OCI-LY7 (cell line): ENCODE measurements at regions not wholly inside any gene's neighbourhood (a gene's known extent, or its start where the extent isn't known, plus 50 kb on each side); places are given as distances from the start of the nearest gene placed in this dataset.

ENCODE experiments used
- BruUV-seq: library from RNA; stranded (reverse); fragments of 400-500 nt; replicated peaks from 2 replicates; lab custom pipeline; 2021; lab: Mats Ljungman, UMichigan
- CTCF ChIA-PET: fragments of 300-600 bp; sonication (Branson Sonifier 250); formaldehyde crosslinking; loops from one replicate; lab custom pipeline; 2022; ENCODE audit warnings: antibody characterized with exemption; ENCODE audit not compliant: unreplicated experiment; lab: Charles Lee
- POLR2A ChIA-PET: fragments of 300-600 bp; sonication (Branson Sonifier 250); formaldehyde crosslinking; loops from one replicate; lab custom pipeline; 2022; ENCODE audit warnings: antibody characterized with exemption; lab: Charles Lee
- DNase-seq: peaks from one replicate; pipeline ENCODE4 v3.0.0-alpha.2; 2015; ENCODE audit warnings: low spot score
- H2AFZ ChIP-seq: fragments of 200-600 bp; sonication (generic), shearing (Covaris generic); 2 replicates; pipeline ENCODE4 v1.6.1; 2014; ENCODE audit warnings: mild to moderate bottlenecking, antibody characterized with exemption, low read length, moderate library complexity
- H3K27ac ChIP-seq: fragments of 200-600 bp; sonication (generic); 2 replicates; pipeline ENCODE4 v1.5.1; 2014; ENCODE audit warnings: mixed run types, low read depth, mild to moderate bottlenecking, moderate library complexity, low read length, inconsistent platforms; ENCODE audit not compliant: poor library complexity, severe bottlenecking
- H3K36me3 ChIP-seq: fragments of 200-600 bp; sonication (generic); 2 replicates; pipeline ENCODE4 v1.6.1; 2014; ENCODE audit warnings: mild to moderate bottlenecking, antibody characterized with exemption, low read length, moderate library complexity, mixed read lengths; ENCODE audit not compliant: insufficient read depth
- H3K4me1 ChIP-seq: fragments of 200-600 bp; sonication (generic); 2 replicates; pipeline ENCODE4 v1.5.1; 2014; ENCODE audit warnings: mild to moderate bottlenecking, low read length; ENCODE audit not compliant: insufficient read depth, poor library complexity, severe bottlenecking
- H3K4me2 ChIP-seq: fragments of 200-600 bp; sonication (generic); 2 replicates; pipeline ENCODE4 v1.6.1; 2014; ENCODE audit warnings: mild to moderate bottlenecking, low read length
- H3K4me3 ChIP-seq: fragments of 200-600 bp; sonication (generic); 2 replicates; pipeline ENCODE4 v1.5.1; 2014; ENCODE audit warnings: mild to moderate bottlenecking, low read depth, low read length; ENCODE audit not compliant: poor library complexity, severe bottlenecking
- H3K79me2 ChIP-seq: fragments of 200-600 bp; sonication (generic); 2 replicates; pipeline ENCODE4 v1.6.1; 2016; ENCODE audit warnings: low read depth, mild to moderate bottlenecking, low read length, moderate library complexity, mixed read lengths; ENCODE audit not compliant: insufficient read depth
- H3K9me2 ChIP-seq: fragments of 200-600 bp; sonication (generic); 2 replicates; pipeline ENCODE4 v1.6.1; 2016; ENCODE audit warnings: mild to moderate bottlenecking, low read length, mixed read lengths; ENCODE audit not compliant: insufficient read depth
- H3K9me3 ChIP-seq: fragments of 200-600 bp; sonication (generic); 2 replicates; pipeline ENCODE4 v1.6.1; 2014; ENCODE audit warnings: mild to moderate bottlenecking, mixed run types, low read length, mixed read lengths
- H4K20me1 ChIP-seq: fragments of 200-600 bp; sonication (generic); 2 replicates; pipeline ENCODE4 v1.6.1; 2014; ENCODE audit warnings: mild to moderate bottlenecking, antibody characterized with exemption, low read length, moderate library complexity, mixed read lengths; ENCODE audit not compliant: insufficient read depth
- CTCF ChIP-seq: fragments of 200-600 bp; sonication (generic); conservative IDR thresholded peaks from 2 replicates; pipeline ENCODE4 v1.5.1; 2014; ENCODE audit warnings: mild to moderate bottlenecking, antibody characterized with exemption, low read length, moderate library complexity, mixed read lengths
- EZH2phosphoT487 ChIP-seq: fragments of 200-600 bp; sonication (generic); IDR thresholded peaks from 2 replicates; pipeline ENCODE4 v1.6.1; 2018; ENCODE audit warnings: low read depth, borderline replicate concordance, mild to moderate bottlenecking, mixed run types, antibody characterized with exemption, low read length, moderate library complexity, mixed read lengths
- intact Hi-C: fragments of 100-400 bp; cut with micrococcal nuclease; formaldehyde crosslinking; loops from one replicate; pipeline ENCODE4 v1.10.0; 2022; ENCODE audit not compliant: unreplicated experiment

DNA sequence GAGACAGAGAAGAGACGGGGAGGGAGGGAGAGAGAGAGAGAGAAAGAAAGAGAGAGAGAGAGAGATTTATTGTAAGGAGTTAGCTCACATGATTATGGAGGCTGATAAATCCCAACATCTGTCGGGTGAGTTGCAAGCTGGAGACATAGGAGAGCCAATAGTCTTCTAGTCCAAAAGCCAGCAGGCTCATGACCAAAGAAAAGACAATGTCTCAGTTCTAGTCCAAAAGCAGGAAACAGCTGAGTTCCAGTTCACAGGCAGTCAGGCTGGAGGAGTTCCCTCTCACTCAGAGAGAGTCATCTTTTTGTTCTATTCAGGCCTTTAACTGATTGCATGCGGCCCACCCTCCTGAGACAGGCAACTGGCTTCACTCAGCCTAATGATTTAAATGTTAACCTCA, 416.6 kb downstream of the PREX1 start:
- ChIA-PET POLR2A (no interaction called here), CTCF (no interaction called here)
- Histone ChIP-seq H3K4me3 (no peak overlapping the region), H3K9me2 (no peaks in the 10 kb centered on the region), H3K27ac (no peak overlapping the region), H4K20me1 (no peaks in the 10 kb centered on the region), H3K9me3 (no peaks in the 10 kb centered on the region), H2AFZ (no peak overlapping the region), H3K79me2 (no peaks in the 10 kb centered on the region), H3K4me1 (no peaks in the 10 kb centered on the region), H3K36me3 (no peaks in the 10 kb centered on the region), H3K4me2 (no peak overlapping the region)
- intact Hi-C loops = no loop called here
- TF ChIP-seq CTCF = no peak
- TF ChIP-seq EZH2phosphoT487 = no peak
- DNase-seq = no peak
- no TSS peak for BruUV-seq

GRCh38 chr20:48409055-48409615, 418.7 kb downstream of the PREX1 start:
- no peak for DNase-seq
- intact Hi-C loops = no loop called here
- Histone ChIP-seq H3K79me2 (no peaks in the 10 kb centered on the region), H3K9me2 (no peaks in the 10 kb centered on the region), H3K4me1 (no peaks in the 10 kb centered on the region), H4K20me1 (no peaks in the 10 kb centered on the region), H2AFZ (no peak overlapping the region), H3K27ac (no peak overlapping the region), H3K4me3 (no peak overlapping the region), H3K4me2 (no peak overlapping the region), H3K9me3 (no peaks in the 10 kb centered on the region), H3K36me3 (no peaks in the 10 kb centered on the region)
- ChIA-PET CTCF (no interaction called here), POLR2A (no interaction called here)
- TF ChIP-seq CTCF (no peak), EZH2phosphoT487 (no peak)
- no TSS peak for BruUV-seq

DNA sequence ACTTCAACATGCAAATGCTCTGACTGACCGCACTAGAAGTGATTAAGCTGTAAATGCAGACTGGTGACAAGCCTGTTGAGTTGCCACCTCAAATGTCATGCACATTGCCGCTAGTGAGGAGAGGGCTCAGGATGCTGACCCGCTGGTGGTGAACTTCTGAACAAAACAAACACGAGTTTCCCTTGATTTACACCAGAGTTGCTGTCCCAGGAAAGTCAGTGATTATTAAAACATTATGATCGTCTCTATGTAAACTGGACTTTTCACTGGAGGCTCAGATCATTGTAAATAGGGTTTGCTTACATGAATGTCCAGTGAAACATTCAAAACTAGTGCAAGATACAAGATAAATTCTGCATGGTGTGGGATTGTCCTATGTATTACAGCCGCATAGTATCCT, 420.1 kb downstream of the PREX1 start:
- no peaks in the 10 kb centered on the region for H4K20me1 ChIP-seq
- H3K4me1 ChIP-seq = no peaks in the 10 kb centered on the region
- H3K27ac ChIP-seq = no peak overlapping the region
- H3K9me3 ChIP-seq = no peaks in the 10 kb centered on the region
- H3K4me3 ChIP-seq = no peak overlapping the region
- H3K4me2 ChIP-seq = no peak overlapping the region
- no TSS peak for BruUV-seq
- no peaks in the 10 kb centered on the region for H3K36me3 ChIP-seq
- DNase-seq = no peak
- intact Hi-C loops = no loop called here
- CTCF ChIA-PET = no interaction called here
- no peak overlapping the region for H2AFZ ChIP-seq
- POLR2A ChIA-PET = no interaction called here
- H3K9me2 ChIP-seq = no peaks in the 10 kb centered on the region
- no peak for TF ChIP-seq EZH2phosphoT487
- TF ChIP-seq CTCF = no peak
- H3K79me2 ChIP-seq = no peaks in the 10 kb centered on the region
